Stomach (tissue), 8 donors: ENCODE measurements at regions not wholly inside any gene's neighbourhood (a gene's known extent, or its start where the extent isn't known, plus 50 kb on each side); places are given as distances from the start of the nearest gene placed in this dataset.

ENCODE experiments used
- DNase-seq, 2 donors: peaks; one replicate each; pipeline versions ENCODE4 v3.0.0 to v3.0.0-alpha.2; 2013 to 2019
- H3K27ac ChIP-seq, 5 donors: fragments of 200-600 bp in 4 of 5; sonication (generic) in 4 of 5; one replicate each; pipeline ENCODE4 v1.5.1; 2013 to 2019; ENCODE audit warnings: mild to moderate bottlenecking in 1 of 5, moderate library complexity in 1 of 5
- H3K27me3 ChIP-seq, 3 donors: fragments of 200-600 bp; sonication (generic); one replicate each; pipeline ENCODE4 v1.5.1; 2017 to 2019; ENCODE audit warnings: mixed run types in 1 of 3
- H3K36me3 ChIP-seq, 4 donors: fragments of 200-600 bp; sonication (generic); 1 replicate in 3 of 4; 2 replicates in 1 of 4; pipeline ENCODE4 v1.5.1; 2016 to 2019
- H3K4me1 ChIP-seq, 4 donors: fragments of 200-600 bp; sonication (generic); one replicate each; pipeline ENCODE4 v1.5.1; 2016 to 2019
- H3K4me3 ChIP-seq, 4 donors: fragments of 200-600 bp; sonication (generic) in 3 of 4; one replicate each; pipeline ENCODE4 v1.5.1; 2016 to 2019; ENCODE audit warnings: mild to moderate bottlenecking in 1 of 4
- H3K9me3 ChIP-seq, 4 donors: fragments of 200-600 bp; sonication (generic); one replicate each; pipeline ENCODE4 v1.5.1; 2016 to 2019
- CTCF ChIP-seq, 7 experiments: fragments of 450-650 bp in 4 of 7; fragments of 200-600 bp in 3 of 7; sonication (generic) in 3 of 7; IDR thresholded peaks; one replicate each; pipeline ENCODE4 v1.5.1; 2016 to 2019; ENCODE audit warnings: antibody characterized with exemption in 7 of 7, control low read depth in 2 of 7, mild to moderate bottlenecking in 1 of 7
- EP300 ChIP-seq: sonication (generic); formaldehyde crosslinking; IDR thresholded peaks from one replicate; pipeline ENCODE4 v1.6.1; 2017; ENCODE audit warnings: antibody characterized with exemption
- POLR2A ChIP-seq, 4 donors: fragments of 450-650 bp; IDR thresholded peaks; one replicate each; pipeline ENCODE4 v1.6.1; 2016; ENCODE audit warnings: antibody characterized with exemption in 4 of 4, control low read depth in 2 of 4, mild to moderate bottlenecking in 1 of 4, moderate library complexity in 1 of 4
- POLR2AphosphoS5 ChIP-seq, 3 donors: sonication (generic); formaldehyde crosslinking; IDR thresholded peaks; one replicate each; pipeline ENCODE4 v1.6.1; 2016; ENCODE audit warnings: antibody characterized with exemption in 3 of 3
- WGBS, 5 donors: extraction: QIAGEN DNeasy Blood & Tissue Kit in 3 of 5; methylation state at CpG; one replicate each; pipeline versions ENCODE4 v1.1.5 to v1.1.7; 2013 to 2018; 5-methylcytosine and 5-hydroxymethylcytosine counted together
- intact Hi-C: fragments of 100-400 bp; cut with DNase I; formaldehyde crosslinking; loops from one replicate; pipeline ENCODE4 v1.15.1; 2023; ENCODE audit warnings: low total_unique reads
- donor health status: healthy with polysubstance abuse.
- donor health status: Bipolar disorder and iron deficiency.
- donor health status: healthy.

- peak in 1 of 2 donors; percentile 37 for DNase-seq
- Histone ChIP-seq H3K27ac (no peak overlapping the region), H3K36me3 (no peaks in the 10 kb centered on the region), H3K9me3 (no peaks in the 10 kb centered on the region), H3K4me3 (no peak overlapping the region), H3K27me3 (no peaks in the 10 kb centered on the region), H3K4me1 (no peaks in the 10 kb centered on the region)
- intact Hi-C loops = no loop called here
- TF ChIP-seq CTCF (IDR thresholded peaks at IDR 0.05) = no peak
- TF ChIP-seq POLR2AphosphoS5 (IDR thresholded peaks at IDR 0.05) = no peak
- no peak for TF ChIP-seq POLR2A (IDR thresholded peaks at IDR 0.05)
- no peak for TF ChIP-seq EP300
- 82 to 92% (median 87%) methylated on average over 4 of the region's 4 CpGs for WGBS, 5 donors
Measured at GRCh38 chr12:87870493-87871460, 158.4 kb downstream of the C12orf50 start.

GRCh38 chr12:87870061-87870460, 159.1 kb downstream of the C12orf50 start:
- Histone ChIP-seq H3K4me1 (no peaks in the 10 kb centered on the region), H3K4me3 (no peak overlapping the region), H3K27me3 (no peaks in the 10 kb centered on the region), H3K9me3 (no peaks in the 10 kb centered on the region), H3K36me3 (no peaks in the 10 kb centered on the region), H3K27ac (no peak overlapping the region)
- DNase-seq = no peak
- intact Hi-C loops = no loop called here
- TF ChIP-seq POLR2A (IDR thresholded peaks at IDR 0.05) (no peak), CTCF (IDR thresholded peaks at IDR 0.05) (no peak), EP300 (no peak), POLR2AphosphoS5 (IDR thresholded peaks at IDR 0.05) (no peak)

DNA sequence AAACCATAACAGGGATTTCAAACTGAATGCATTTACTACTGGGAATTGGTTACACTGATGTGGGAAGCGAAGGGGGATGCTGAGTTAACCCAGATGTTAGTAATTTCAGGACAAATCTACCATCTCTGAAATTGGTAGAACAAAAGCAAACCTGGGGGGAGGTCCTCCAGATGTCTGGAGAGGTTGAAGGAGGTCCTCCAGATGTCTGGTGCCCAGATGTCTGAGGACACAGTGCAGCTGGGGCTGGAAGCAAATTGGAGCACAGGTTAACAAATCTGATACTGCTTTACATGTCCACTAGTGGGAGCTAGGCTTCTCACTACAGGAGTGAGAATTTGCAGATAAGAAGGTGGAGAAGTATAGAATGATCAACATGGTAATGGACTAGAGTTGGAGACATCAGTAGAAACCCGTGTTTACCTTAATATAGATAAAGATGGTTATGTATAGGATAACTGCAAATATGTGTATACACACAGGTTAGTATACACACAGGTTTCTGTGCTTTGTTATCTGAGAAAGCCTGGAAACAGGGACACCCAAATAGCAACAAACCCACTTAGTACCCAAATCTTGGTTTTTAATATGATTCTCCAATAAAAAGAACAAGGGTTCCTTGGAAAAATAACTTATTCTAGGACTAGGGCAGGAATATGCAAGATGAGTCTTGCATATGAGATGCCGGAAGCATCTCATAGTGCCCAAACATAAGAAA, 162.5 kb downstream of the C12orf50 start:
- Histone ChIP-seq H3K4me3 (no peak overlapping the region), H3K9me3 (no peaks in the 10 kb centered on the region), H3K4me1 (no peaks in the 10 kb centered on the region), H3K27me3 (no peaks in the 10 kb centered on the region), H3K36me3 (no peaks in the 10 kb centered on the region), H3K27ac (no peak overlapping the region)
- intact Hi-C loops = no loop called here
- DNase-seq = no peak
- 70 to 85% (median 78%) methylated on average over 3 of the region's 3 CpGs for WGBS, 5 donors
- TF ChIP-seq POLR2AphosphoS5 (IDR thresholded peaks at IDR 0.05) (no peak), CTCF (IDR thresholded peaks at IDR 0.05) (no peak), EP300 (no peak), POLR2A (IDR thresholded peaks at IDR 0.05) (no peak)

DNA sequence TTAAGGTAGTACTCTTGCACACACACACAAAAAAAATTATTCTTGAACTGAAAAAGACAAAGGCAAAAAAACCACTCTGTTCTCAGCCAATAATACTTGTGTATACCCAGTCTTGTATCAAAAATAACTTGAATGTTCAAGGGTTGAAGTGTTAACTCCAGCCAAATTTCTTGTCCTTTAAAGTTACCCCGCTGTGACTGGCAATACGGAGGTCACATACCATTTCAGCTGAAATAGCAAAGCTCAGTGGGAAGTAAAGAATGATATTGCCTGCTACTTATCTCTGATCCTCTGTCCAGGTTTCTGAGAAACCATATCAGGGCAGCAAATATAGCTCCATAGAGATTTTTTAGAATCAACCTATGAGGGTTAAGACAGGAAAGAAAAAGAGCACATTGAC, 167.4 kb downstream of the C12orf50 start:
- 21 to 50% (median 40%) methylated on average over 2 of the region's 2 CpGs for WGBS, 5 donors
- no peak overlapping the region for H3K27ac ChIP-seq
- H3K36me3 ChIP-seq = no peaks in the 10 kb centered on the region
- no peak overlapping the region for H3K4me3 ChIP-seq
- TF ChIP-seq EP300 (no peak), CTCF (IDR thresholded peaks at IDR 0.05) (no peak), POLR2A (IDR thresholded peaks at IDR 0.05) (no peak), POLR2AphosphoS5 (IDR thresholded peaks at IDR 0.05) (no peak)
- no peaks in the 10 kb centered on the region for H3K4me1 ChIP-seq
- no peaks in the 10 kb centered on the region for H3K9me3 ChIP-seq
- intact Hi-C loops = no loop called here
- H3K27me3 ChIP-seq = no peaks in the 10 kb centered on the region
- DNase-seq = no peak
